Ramos (cell line): ENCODE measurements at regions not wholly inside any gene's neighbourhood (a gene's known extent, or its start where the extent isn't known, plus 50 kb on each side); places are given as distances from the start of the nearest gene placed in this dataset.
"Not testable (repeated sequence)": the region's sequence is repeated elsewhere in the genome, so short reads cannot be mapped to it uniquely, and the experiment has no call there.

Source experiments
- in situ Hi-C: fragments of 300-500 bp; cut with MboI; formaldehyde crosslinking; loops from one replicate; pipeline ENCODE4 v1.14.3; 2022; ENCODE audit warnings: low sequenced_read_pairs; ENCODE audit not compliant: unreplicated experiment

DNA sequence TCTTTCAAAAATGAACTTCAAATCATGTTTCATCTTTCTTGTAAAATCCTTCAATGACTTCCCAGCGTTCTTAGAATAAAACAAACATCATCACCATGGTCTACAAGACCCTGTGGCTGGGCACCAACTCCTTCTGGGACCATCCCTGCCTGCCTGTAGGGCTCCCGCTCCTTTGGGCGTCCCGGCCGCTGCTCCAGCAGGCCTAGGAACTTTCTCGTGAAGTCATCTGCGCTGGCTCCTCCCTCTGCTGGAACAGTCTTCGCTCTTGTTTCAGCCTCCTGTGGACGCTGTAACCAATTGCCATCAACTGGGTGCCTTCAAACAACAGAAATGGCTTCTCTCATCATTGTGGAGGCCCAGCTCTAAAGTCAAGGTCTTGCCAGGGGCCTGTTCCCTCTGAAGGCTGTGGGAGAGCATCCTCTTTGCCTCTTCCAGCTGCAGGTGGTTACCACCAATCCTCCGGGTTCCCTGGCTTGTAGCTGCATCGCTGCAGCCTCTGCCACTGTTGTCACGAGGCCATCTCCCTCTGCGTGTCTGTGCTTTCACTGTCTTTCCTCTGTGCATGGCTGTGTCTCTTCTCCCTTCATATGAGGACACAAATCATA, 185.5 kb upstream of the SDK2 start:
- in situ Hi-C loops = no loop called here

DNA sequence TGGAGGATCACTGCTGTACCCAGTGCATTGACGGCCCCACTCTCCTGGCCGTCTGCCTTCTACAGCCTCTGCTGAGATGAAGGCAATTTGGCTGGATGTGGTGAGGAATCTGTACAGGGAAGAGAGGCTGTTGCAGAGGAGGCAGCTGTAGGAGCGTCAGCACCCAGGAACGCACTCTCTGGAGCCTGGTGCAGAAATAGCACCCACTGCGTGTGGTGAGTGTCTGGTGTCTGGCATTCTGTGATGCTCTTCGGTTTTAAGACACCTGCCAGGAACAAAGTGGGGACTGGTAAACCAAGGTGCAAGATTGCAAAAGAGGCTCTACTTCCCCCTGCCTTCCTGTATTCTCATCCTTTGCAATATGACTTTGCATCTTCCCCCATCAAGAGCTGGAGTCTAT, 187.5 kb upstream of the SDK2 start:
- in situ Hi-C loops = no loop called here

DNA sequence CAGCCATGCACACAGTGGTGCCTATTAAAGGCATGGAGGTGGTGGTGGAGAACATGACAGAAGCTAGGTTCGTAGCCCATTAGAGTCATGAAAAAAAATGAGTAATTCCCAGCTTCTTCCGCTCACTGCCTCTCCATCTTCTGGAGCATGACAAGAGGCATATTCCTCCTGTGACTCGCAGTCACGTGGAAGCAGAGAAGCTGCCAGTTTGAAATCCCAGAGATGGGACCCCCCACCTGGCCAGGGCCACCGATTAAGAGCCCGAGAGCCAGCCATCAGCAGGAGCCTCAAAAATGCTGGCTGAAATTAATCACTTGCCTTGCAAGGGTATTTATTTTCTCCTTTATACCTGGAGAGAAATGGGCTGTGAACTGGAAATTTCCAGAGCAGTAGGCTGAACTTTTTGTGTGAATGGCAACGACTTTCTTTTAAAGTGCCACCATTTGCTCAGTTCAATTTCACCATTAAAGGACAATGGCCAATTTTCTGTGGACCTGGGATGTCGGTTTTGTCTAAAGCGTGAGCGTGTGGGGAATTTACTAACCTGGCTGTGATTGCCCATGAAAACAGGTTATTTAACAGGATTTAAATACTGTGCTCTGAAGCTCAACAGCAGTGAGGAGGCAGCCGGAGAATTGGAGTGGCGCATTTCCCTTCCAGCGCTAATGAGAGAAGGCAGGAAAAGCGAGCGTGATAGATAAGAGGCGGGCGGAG, 189.7 kb upstream of the SDK2 start:
- in situ Hi-C loops = no loop called here

GRCh38 chr17:73834684-73835343, 190.6 kb upstream of the SDK2 start:
- in situ Hi-C loops = no loop called here

GRCh38 chr17:73835605-73836004, 191.4 kb upstream of the SDK2 start:
- in situ Hi-C loops = no loop called here

GRCh38 chr17:73838815-73839214, 194.6 kb upstream of the SDK2 start:
- in situ Hi-C loops = no loop called here

DNA sequence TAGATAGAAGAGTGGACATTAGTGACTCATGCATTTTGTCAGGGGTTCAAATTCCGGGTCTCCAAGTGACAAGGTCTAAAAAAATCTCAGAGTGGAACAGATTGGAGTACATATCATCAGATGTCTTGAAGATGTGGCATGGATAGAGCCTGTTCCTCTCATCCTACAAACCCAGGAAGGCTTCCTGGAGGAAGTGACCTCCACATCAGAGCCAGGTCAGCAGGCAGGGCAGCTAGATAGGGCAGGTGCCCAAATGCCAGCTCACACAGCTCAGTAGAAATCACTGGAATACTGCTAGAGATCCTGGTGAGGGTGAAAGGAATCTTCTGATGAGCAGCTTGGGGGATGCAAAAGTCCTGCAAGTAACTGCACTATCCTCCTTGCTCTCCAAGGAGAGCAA, 196.6 kb upstream of the SDK2 start:
- in situ Hi-C loops = no loop called here

DNA sequence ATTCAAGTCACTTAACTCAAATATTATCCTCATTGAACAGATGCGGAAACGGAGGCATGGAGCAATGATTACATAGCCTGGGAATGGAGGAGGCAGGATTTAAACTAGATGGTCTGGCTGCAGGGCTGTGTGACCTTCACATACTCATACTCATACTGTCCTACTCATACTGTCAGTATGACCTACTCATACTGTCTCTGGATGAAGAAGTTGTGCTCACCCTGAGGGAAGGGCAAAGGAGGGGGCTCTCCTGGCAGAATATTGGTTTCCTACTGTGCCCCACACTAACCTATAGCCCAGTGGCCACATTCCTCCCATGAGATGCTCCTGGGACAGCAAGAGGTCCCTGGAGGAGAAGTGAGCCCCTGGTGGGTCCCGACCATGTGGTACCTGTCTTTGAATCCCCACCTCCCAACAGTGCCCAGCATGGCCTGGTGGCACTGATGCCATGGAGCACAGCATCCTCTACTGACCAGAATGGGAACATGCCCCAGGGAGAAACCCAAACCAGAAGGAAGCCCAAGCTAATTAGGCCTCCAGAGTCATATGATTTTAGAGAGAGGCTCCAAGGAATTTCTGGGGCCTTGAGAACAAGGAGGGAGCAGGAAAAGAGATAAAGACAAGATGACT, 197.3 kb upstream of the SDK2 start:
- in situ Hi-C loops = no loop called here

DNA sequence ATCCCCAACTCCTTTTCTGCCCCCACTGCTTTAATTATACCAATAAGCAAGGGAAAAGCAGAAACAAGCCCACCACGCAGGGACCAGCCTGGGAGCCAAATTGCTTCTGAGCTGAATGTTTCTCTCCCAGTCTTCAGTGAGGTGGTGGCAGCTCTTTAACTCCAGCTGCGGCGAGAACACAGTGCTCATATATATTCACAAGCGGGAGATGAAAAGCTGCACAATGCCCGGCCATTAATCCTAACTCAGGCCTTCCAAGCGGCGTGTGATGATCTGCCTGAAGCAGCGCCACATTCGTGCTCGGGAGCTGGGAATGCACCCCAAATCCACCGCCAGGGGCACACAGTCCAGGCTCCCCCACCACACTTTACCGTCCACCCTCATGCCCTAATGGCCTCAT, 203.7 kb upstream of the SDK2 start:
- in situ Hi-C loops = no loop called here

DNA sequence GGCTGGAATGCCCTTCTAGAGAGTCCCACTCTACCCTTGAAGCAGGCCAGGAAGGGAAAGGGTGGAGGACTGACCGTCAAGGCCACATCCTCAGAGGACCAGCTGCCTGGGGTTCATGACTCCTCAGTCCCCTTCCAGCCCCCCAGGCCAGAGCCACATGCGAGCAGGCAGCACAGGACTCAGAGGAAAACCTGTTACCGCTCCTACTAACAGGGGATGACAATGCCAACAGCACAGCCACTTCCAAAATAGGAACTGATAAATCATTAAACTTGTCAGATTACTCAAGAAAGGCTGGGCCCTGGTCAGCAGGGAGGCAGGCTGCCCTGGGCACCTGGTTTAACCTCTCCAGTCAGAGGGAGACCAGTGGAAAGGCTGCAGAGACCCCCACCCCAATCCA, 206.2 kb upstream of the SDK2 start:
- in situ Hi-C loops = no loop called here

DNA sequence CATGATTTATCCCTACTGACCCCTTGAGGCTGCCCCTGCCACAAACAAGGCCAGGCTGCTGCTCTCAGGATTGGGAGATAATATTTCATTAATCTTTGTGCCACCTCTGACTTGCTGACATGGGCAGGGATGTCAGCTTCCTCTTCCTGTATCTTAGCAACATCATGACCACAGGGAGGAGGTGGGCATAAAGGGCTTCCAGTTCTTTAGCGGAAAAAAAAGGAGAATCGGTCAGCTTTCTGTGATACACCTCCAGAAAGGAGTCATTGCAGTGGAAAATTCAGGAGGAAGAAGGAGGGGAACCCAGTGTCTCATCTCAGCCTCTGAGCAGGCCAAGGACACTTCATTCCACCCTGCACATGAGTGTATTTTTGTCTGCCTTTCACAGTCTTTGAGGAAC, 206.8 kb upstream of the SDK2 start:
- in situ Hi-C loops = no loop called here

DNA sequence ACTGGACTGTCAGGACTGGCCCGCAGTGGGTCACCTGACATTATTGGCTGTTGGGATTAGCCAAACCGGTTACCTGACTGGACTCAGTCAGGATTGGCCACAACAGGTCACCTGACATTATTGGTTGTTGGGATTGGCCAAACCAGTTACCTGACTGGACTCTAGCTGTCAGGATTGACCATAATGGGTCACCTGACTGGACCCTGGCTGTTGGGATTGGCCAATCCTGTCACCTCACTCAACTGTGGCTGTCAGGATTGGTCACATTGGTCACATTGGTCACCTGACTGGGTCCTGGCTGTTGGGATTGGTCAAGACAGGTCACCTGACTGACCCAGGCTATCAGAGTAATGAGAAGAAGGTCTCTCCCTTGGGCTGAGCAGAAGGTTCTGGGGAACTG, 207.7 kb upstream of the SDK2 start:
- in situ Hi-C loops = no loop called here

DNA sequence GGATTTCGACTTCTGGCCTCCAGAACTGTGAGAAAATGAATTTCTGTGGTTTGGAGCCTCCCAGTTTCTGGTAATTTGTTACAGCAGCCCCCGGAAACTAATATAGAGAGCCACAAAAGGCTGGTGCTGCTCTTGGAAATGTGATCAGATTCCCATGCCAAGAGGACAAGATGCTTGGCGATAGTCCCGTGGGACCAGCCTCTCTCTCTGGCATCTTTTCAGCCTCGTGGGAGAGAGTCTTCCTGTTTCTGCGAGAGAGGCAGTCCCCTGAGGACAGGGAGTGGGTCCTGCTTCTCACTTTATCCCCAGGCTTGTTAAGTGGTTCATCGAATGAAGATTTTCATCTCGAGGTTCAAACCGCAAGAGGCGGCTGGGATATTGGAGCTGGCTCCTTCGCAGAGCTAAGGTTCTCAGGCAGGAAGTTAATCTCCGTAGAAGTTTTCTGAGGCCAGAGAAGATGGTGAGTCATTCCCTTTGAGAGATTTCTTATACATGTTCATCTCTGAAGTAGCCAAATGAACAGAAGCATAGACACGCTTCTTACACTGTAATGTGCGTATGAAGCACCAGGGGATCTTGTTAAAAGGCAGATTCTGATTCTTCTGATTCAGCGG, 211.6 kb upstream of the SDK2 start:
- in situ Hi-C loops = no loop called here

GRCh38 chr17:73856556-73856955, 212.3 kb upstream of the SDK2 start:
- in situ Hi-C loops = no loop called here

- in situ Hi-C loops = not testable (repeated sequence)
These were observed 215.3 kb upstream of the SDK2 start for GRCh38 chr17:73859439-73860008.

- in situ Hi-C loops = no loop called here
These were observed 217.3 kb upstream of the SDK2 start for GRCh38 chr17:73861543-73861942.

DNA sequence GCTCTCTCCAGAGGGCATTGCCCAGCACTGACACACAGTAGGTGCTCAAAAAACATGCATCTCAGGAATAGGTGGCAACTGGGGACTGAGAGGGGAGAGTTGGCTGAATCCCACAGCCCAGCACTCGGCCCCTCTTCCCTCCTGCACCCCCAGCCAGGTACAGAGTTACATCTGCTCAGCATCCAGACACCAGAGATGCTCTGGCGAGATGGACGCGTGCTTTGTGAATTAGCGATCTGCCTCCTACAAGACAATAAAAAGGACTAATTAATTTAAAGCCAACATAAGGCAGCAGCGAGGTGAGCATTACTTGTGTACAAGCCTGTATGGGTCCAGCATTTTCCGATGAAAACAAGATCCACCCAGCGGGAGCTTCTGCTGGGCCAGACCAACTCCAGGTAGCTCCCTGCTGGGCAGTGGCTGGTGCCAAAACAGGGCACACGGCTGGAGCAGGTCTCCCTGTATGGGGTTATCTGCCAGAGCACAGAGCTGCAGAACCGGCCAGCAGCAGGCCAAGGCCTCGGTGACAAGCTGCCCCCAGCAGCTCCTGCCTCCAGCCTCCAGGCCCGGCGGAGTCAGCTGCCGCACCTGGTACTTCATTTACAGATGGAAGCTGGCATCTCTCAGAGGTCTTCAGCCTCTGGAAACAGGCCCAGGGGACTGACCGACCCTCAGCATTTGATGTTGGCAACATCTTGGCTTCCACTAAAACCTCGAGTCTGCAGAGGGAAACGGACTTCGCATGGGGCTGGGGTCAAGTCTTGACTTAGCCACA, 219.7 kb upstream of the SDK2 start:
- in situ Hi-C loops = no loop called here

- in situ Hi-C loops = no loop called here
These were observed 221.6 kb upstream of the SDK2 start for GRCh38 chr17:73865831-73866230.

GRCh38 chr17:73867056-73867455, 222.8 kb upstream of the SDK2 start:
- in situ Hi-C loops = no loop called here

DNA sequence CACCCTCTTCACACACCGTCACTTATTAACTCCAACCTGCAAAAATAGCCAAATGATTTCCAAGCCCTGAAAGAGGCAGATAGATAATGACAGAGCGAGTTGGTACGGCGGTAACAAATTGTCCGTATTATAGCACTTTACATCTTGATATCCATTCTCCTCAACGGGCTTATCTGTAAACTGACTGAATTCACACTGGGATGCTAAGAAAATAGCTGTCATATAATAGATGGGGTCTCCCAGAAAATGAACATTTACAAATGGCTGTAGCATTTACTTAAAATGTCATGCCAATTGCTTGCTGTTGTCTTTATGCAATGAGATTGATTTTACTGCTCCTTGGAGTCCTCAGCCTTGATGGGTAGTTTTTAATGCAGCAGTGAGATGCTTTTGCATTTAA, 225.8 kb upstream of the SDK2 start:
- in situ Hi-C loops = no loop called here
